ENCODE measurements at regions not wholly inside any gene's neighbourhood (a gene's known extent, or its start where the extent isn't known, plus 50 kb on each side); places are given as distances from the start of the nearest gene placed in this dataset.
"Not testable (repeated sequence)": the region's sequence is repeated elsewhere in the genome, so short reads cannot be mapped to it uniquely, and the experiment has no call there.

- Histone ChIP-seq H3K27me3 (no peaks in the 10 kb centered on the region), H3K27ac (no peak overlapping the region), H3K4me1 (no peaks in the 10 kb centered on the region), H3K36me3 (no peaks in the 10 kb centered on the region), H3K9me3 (peaks cover 0 to 4% (median 0%) of the 10 kb centered on the region in 12 donors), H3K4me3 (no peak overlapping the region)
- intact Hi-C loops (cut with DNase I) = no loop called here
- DNase-seq = no peak
- 74 to 83% (median 78%) methylated on average over 4 of the region's 4 CpGs for WGBS, 4 donors
- TF ChIP-seq CTCF (IDR thresholded peaks at IDR 0.05) = no peak
- TF ChIP-seq POLR2A (IDR thresholded peaks at IDR 0.05) = no peak
- no peak for ATAC-seq
Observed at GRCh38 chr10:18918532-18918931, 130.1 kb upstream of the MALRD1 start.

GRCh38 chr10:18949391-18949790 lies 99.2 kb upstream of the MALRD1 start:
- H3K27me3 ChIP-seq = no peaks in the 10 kb centered on the region
- TF ChIP-seq POLR2A (IDR thresholded peaks at IDR 0.05) = no peak
- TF ChIP-seq CTCF (IDR thresholded peaks at IDR 0.05) = no peak
- H3K9me3 ChIP-seq = peaks cover 0 to 15% (median 1%) of the 10 kb centered on the region in 12 donors
- H3K27ac ChIP-seq = no peak overlapping the region
- H3K4me3 ChIP-seq = no peak overlapping the region
- intact Hi-C loops (cut with DNase I) = no loop called here
- no peak for ATAC-seq
- H3K4me1 ChIP-seq = no peaks in the 10 kb centered on the region
- no peak for DNase-seq
- no peaks in the 10 kb centered on the region for H3K36me3 ChIP-seq

- H3K4me1 ChIP-seq; H3K27ac ChIP-seq; ATAC-seq; intact Hi-C loops (cut with DNase I); H3K27me3 ChIP-seq; DNase-seq; H3K4me3 ChIP-seq; H3K36me3 ChIP-seq: not testable (repeated sequence)
- 84 to 92% (median 88%) methylated on average over 12 to 35 of the region's 35 CpGs for WGBS, 4 donors
- H3K9me3 ChIP-seq = peaks cover 0 to 15% (median 1%) of the 10 kb centered on the region in 12 donors
Observed at GRCh38 chr10:18951072-18951823, 97.4 kb upstream of the MALRD1 start.

GRCh38 chr10:18955061-18955460 lies 93.5 kb upstream of the MALRD1 start:
- no peak overlapping the region for H3K27ac ChIP-seq
- peaks cover 0 to 1% (median 0%) of the 10 kb centered on the region in 12 donors for H3K9me3 ChIP-seq
- H3K4me3 ChIP-seq = no peak overlapping the region
- H3K27me3 ChIP-seq = no peaks in the 10 kb centered on the region
- DNase-seq = no peak
- intact Hi-C loops (cut with DNase I) = no loop called here
- no peak for ATAC-seq
- no peak for TF ChIP-seq POLR2A (IDR thresholded peaks at IDR 0.05)
- TF ChIP-seq CTCF (IDR thresholded peaks at IDR 0.05) = no peak
- 43 to 76% (median 49%) methylated on average over 1 of the region's 1 CpG for WGBS, 4 donors
- no peaks in the 10 kb centered on the region for H3K4me1 ChIP-seq
- no peaks in the 10 kb centered on the region for H3K36me3 ChIP-seq

GRCh38 chr10:18959369-18959768 lies 89.2 kb upstream of the MALRD1 start:
- ATAC-seq (no peak), DNase-seq (no peak)
- Histone ChIP-seq H3K4me1 (no peaks in the 10 kb centered on the region), H3K9me3 (peaks cover 0 to 7% (median 0%) of the 10 kb centered on the region in 12 donors), H3K36me3 (no peaks in the 10 kb centered on the region), H3K27ac (no peak overlapping the region), H3K27me3 (no peaks in the 10 kb centered on the region), H3K4me3 (no peak overlapping the region)
- intact Hi-C loops (cut with DNase I) = no loop called here
- TF ChIP-seq POLR2A (IDR thresholded peaks at IDR 0.05) (no peak), CTCF (IDR thresholded peaks at IDR 0.05) (no peak)
- 84 to 93% (median 87%) methylated on average over 6 to 10 of the region's 10 CpGs for WGBS, 4 donors

Data from heart left ventricle (tissue), 16 donors.